HAP-1 (cell line): ENCODE measurements at regions not wholly inside any gene's neighbourhood (a gene's known extent, or its start where the extent isn't known, plus 50 kb on each side); places are given as distances from the start of the nearest gene placed in this dataset.

Experiments used
- DNase-seq, 2 experiments: peaks; one replicate each; pipeline ENCODE4 v3.0.0-alpha.2; 2016 to 2020; ENCODE audit warnings: low spot score in 2 of 2
- H3K27me3 ChIP-seq: fragments of 250-450 bp; sonication (Bioruptor Pico); 2 replicates; pipeline ENCODE4 v1.5.1; 2020; ENCODE audit warnings: low read depth, mild to moderate bottlenecking, moderate library complexity
- H3K36me3 ChIP-seq: fragments of 250-450 bp; sonication (Bioruptor Pico); replicated peaks from 2 replicates; pipeline ENCODE4 v1.5.1; 2020; ENCODE audit warnings: mild to moderate bottlenecking
- H3K4me1 ChIP-seq: fragments of 250-450 bp; sonication (Bioruptor Pico); 2 replicates; pipeline ENCODE4 v1.5.1; 2020; ENCODE audit warnings: mild to moderate bottlenecking
- H3K4me3 ChIP-seq: fragments of 250-450 bp; sonication (Bioruptor Pico); 2 replicates; pipeline ENCODE4 v1.5.1; 2020; ENCODE audit warnings: mild to moderate bottlenecking, moderate library complexity
- H3K9me3 ChIP-seq: fragments of 250-450 bp; sonication (Bioruptor Pico); 2 replicates; pipeline ENCODE4 v1.5.1; 2020; ENCODE audit warnings: mild to moderate bottlenecking, moderate library complexity
- in situ Hi-C: fragments of 300-500 bp; cut with MboI; formaldehyde crosslinking; loops from 3 replicates; pipeline ENCODE4 v1.14.3; 2020; ENCODE audit warnings: low sequenced_read_pairs, inconsistent platforms, mixed read lengths

DNA sequence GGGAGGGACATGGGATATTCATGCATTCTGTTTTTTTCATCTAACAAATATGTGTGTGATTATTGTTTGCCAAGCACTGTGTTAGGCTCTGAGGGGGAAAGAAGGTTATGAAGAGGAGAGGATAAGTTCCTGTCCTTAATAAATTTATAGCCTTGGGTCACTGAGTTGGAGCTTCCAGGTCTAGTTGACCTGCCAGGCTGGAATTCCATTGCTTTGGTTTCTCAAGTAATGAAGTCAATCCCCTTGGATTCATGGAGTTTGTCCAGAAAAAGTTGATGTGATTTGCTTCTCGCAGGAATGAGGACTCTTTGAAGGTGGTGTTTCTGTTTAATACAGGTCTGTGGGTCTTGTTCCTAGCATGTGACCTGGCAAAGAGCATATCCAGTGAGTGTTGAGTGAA lies 156.2 kb downstream of the ADAMTS15 start:
- Histone ChIP-seq H3K9me3 (no peaks in the 10 kb centered on the region), H3K27me3 (no peaks in the 10 kb centered on the region), H3K4me1 (no peaks in the 10 kb centered on the region), H3K36me3 (no peaks in the 10 kb centered on the region), H3K4me3 (no peak overlapping the region)
- in situ Hi-C loops = no loop called here
- DNase-seq = no peak

DNA sequence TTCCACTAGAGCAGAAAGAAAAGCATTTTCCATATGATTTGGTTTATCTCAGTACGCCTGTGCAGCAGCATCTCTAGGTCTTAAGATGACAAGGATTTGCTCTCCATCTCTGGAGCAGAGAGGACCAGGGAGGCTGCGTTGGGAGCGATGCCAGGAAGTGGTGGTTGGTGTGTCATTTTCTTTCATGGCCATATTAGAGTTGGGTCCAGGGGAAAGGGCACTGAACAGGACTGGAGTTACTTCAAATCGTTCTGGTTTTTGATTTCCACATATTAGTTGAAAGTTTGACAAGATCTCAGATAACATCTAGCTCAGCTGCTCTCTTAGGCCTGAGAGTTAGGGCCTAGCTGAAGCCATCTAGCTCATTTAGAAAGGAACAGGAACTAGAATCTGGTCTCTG lies 157.7 kb downstream of the ADAMTS15 start:
- Histone ChIP-seq H3K4me1 (no peaks in the 10 kb centered on the region), H3K27me3 (no peaks in the 10 kb centered on the region), H3K36me3 (no peaks in the 10 kb centered on the region), H3K9me3 (no peaks in the 10 kb centered on the region), H3K4me3 (no peak overlapping the region)
- DNase-seq = no peak
- in situ Hi-C loops = no loop called here

DNA sequence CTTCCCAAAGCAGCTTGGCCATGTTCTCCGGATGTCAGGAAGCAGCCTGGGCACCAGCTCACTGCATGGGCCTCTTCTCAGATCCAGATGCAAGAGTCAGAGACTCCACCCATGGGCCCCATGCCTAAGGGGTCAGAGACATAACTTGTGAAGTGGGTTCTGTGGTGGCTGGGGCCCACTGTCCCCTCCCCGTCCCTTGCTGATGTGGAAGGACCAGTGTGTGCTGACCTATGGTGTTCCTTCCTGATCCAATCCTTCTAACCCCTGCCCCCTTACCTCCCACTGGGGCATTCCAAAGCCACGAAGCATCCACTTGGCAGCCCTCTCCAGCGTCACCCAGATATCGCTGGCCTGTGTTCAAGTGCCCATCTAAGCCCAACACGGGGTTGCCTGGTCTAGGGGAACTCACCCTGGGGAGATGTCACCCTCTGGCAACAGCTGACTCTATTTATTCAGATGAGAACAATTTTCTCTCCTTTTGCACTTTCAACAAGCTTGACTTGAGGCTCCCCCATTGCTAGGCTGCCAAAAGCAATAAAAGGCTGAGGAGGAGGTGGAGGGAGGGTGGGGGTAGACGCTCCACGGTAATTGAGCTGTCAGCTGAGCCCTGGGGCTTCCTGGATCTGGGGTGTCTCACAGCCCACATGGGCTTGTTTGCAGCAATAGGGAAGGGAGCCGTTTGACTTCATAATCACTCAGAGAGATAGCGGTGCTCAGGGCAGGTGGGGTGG lies 158.5 kb downstream of the ADAMTS15 start:
- Histone ChIP-seq H3K4me3 (no peak overlapping the region), H3K4me1 (no peaks in the 10 kb centered on the region), H3K9me3 (no peaks in the 10 kb centered on the region), H3K36me3 (no peaks in the 10 kb centered on the region), H3K27me3 (no peaks in the 10 kb centered on the region)
- DNase-seq = no peak
- in situ Hi-C loops = no loop called here

DNA sequence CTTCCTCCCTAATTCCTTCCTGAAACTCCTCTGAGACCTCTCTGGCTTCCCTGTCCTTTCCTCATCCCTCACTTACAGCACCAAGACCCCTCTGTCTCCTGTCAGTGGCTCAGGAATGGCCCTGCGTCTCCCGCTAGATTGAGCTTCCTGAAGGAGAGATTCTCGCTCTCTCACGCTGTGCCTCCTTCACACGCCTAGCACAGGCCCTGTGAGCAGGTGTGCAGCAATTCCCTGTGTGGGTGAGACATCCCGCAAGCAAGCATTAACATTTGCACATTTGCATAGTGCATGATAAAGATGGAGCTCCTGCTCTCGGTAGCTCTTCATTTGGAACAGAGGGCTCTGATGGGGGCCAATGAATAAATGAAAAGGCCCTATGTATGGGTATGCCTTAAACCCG lies 159.8 kb downstream of the ADAMTS15 start:
- Histone ChIP-seq H3K4me1 (no peaks in the 10 kb centered on the region), H3K4me3 (no peak overlapping the region), H3K27me3 (no peaks in the 10 kb centered on the region), H3K9me3 (no peaks in the 10 kb centered on the region), H3K36me3 (no peaks in the 10 kb centered on the region)
- DNase-seq = no peak
- in situ Hi-C loops = no loop called here

DNA sequence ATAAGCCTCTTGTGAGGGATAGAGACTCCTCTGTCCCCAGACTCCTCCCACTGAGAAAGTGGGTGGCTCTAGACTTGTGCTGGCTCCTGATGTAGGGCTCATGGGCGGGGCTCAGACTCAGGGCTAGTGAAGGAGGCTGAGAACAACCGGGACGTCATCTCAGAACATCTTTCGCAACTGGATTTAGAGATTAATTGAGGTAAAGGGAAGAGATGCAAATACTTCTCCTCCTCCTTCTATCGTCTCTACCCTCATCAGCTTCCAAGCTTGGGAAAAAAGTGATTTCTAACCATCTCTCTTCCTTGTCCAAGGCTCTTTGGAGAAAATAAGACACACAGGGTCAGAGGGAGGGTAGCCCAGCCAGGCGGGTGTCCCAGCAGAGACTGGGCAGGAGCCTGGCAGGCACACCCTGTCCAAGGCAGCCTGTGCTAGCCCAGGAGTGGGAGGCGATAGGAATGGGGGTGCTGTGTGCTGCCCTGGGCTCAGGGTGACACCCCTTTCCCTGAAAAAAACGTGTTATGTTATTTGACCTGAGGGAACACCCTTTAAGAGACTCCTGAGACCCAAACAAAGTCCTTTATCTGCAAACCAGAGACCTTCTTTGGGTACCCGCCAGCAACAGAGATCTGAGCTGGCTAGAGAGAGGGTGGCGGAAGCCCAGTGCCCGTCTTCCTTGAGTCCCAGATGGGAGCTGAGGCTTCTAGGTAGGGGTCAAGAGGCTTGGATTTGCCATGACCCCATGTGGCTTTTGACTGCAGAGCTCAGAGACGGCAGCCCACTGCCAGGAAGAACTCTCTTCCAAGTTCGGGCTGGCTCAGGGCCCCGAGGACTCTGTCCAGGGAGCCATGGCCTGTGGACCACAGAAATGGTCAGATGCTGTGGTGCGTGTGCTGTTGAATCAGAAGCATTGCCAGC lies 160.9 kb downstream of the ADAMTS15 start:
- Histone ChIP-seq H3K4me1 (no peaks in the 10 kb centered on the region), H3K4me3 (no peak overlapping the region), H3K27me3 (no peaks in the 10 kb centered on the region), H3K36me3 (no peaks in the 10 kb centered on the region), H3K9me3 (no peaks in the 10 kb centered on the region)
- in situ Hi-C loops = no loop called here
- DNase-seq = no peak

DNA sequence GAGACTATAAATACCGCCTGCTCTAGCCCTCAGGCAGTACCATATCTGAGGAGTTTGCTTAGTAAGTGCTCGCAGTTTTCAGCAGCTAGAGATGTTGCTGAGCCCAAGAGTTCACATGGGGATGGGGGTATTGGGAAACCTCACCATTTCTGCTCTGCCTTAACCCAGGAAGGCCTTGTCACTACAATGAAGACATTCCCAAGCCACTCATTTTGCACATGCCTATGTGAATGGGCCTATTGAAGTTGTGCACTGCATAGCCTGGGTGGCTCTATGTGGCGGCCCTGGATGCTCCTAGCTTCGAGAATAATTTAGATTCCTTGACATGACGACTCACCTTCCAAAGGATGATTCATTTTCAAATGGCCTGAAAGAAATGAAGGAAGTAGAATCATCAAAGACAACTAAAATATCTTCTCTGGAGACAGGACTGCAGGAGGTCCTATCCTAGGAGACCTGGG lies 163.4 kb downstream of the ADAMTS15 start:
- no peak for DNase-seq
- no peaks in the 10 kb centered on the region for H3K4me1 ChIP-seq
- no peaks in the 10 kb centered on the region for H3K9me3 ChIP-seq
- no peaks in the 10 kb centered on the region for H3K27me3 ChIP-seq
- no peaks in the 10 kb centered on the region for H3K36me3 ChIP-seq
- in situ Hi-C loops = no loop called here
- no peak overlapping the region for H3K4me3 ChIP-seq

DNA sequence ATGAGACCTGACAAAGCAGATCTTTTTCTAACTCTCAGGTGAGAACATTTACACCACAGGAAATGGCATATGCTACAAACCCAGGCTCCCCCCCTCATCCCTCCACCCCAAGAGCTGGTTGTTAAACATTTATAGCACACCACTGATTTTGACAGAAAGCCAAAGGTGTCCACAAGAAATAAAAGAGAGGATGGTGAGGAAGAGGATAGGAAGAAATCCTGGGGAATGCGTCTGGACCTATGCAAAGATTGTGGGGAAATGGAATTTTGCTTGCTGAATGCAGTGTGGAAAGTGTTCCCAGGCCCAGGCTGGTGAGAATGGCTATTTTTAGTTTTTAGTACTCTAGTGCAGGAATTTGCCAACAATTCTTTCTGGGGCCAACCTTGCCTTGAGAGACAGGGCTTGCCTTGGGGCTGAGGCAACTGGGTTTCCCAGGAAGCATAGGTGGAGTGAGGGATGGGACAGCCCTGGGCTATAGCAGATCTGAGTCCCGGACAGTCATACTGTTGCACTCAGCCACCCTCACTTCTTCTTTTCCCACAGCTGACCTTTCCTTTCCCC lies 163.9 kb downstream of the ADAMTS15 start:
- no peaks in the 10 kb centered on the region for H3K4me1 ChIP-seq
- H3K9me3 ChIP-seq = no peaks in the 10 kb centered on the region
- no peaks in the 10 kb centered on the region for H3K36me3 ChIP-seq
- H3K27me3 ChIP-seq = no peaks in the 10 kb centered on the region
- in situ Hi-C loops = no loop called here
- no peak for DNase-seq
- H3K4me3 ChIP-seq = no peak overlapping the region

DNA sequence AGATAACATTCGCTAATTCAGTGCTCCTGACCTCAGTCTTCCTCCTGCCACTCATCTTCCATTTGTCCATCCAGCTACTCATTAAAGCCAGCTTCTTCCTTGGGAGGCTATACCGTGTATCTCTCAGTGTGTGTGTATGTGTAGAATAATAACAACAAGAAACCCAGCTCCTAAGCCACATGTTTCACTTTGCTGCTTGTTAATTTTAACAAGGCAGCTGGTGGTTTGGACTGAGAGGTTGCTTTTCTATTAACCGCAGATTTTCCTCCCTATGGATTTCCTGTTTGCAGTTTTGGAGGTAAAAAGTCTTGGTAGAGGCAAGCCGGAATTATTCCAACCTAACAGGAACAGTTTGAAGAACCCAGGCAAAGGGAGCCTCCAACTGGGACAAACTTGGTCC lies 165.0 kb downstream of the ADAMTS15 start:
- H3K27me3 ChIP-seq = no peaks in the 10 kb centered on the region
- no peak for DNase-seq
- in situ Hi-C loops = no loop called here
- no peaks in the 10 kb centered on the region for H3K36me3 ChIP-seq
- H3K9me3 ChIP-seq = no peaks in the 10 kb centered on the region
- no peak overlapping the region for H3K4me3 ChIP-seq
- no peaks in the 10 kb centered on the region for H3K4me1 ChIP-seq

DNA sequence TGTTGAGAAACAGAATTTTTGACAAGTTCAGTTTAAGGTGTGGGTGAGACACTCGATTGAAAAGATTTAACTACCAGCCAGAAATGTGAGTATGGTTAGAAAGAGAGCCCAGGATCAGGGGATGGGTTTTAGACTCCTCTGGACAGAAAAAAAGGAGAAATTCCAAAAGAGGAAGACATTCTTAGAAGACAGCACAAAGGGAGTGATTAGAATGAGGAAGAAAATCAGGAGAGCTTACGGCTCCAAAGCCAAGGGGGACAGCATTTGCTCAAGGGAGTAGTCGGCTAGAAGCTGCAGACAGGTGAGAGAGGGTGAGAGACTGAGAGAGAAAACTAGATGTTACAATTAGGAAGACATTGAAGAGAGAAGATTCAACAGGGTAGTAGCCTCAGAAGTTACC lies 166.1 kb downstream of the ADAMTS15 start:
- in situ Hi-C loops = no loop called here
- Histone ChIP-seq H3K4me3 (no peak overlapping the region), H3K36me3 (no peaks in the 10 kb centered on the region), H3K27me3 (no peaks in the 10 kb centered on the region), H3K9me3 (no peaks in the 10 kb centered on the region), H3K4me1 (no peaks in the 10 kb centered on the region)
- no peak for DNase-seq

DNA sequence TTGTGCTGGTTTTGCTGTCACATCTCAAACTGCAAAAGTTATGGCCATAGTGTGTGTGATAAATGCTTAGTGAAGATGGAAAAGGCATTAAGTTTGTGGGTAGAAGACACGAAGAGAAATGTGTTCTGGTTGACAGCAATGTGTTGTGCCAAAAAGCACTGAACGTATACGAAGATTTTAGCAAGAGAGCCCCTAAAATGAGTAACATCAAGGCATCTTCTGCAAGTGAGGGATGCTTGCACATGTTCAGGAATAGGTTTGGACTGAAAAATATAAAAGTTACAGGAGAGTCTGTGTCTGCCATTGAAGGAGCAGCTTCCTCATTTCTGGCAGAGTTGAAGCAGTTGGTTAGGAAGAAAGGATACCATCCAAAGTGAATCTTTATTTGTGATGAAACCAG lies 167.1 kb downstream of the ADAMTS15 start:
- Histone ChIP-seq H3K4me1 (no peaks in the 10 kb centered on the region), H3K4me3 (no peak overlapping the region), H3K36me3 (no peaks in the 10 kb centered on the region), H3K9me3 (no peaks in the 10 kb centered on the region), H3K27me3 (no peaks in the 10 kb centered on the region)
- DNase-seq = no peak
- in situ Hi-C loops = no loop called here

DNA sequence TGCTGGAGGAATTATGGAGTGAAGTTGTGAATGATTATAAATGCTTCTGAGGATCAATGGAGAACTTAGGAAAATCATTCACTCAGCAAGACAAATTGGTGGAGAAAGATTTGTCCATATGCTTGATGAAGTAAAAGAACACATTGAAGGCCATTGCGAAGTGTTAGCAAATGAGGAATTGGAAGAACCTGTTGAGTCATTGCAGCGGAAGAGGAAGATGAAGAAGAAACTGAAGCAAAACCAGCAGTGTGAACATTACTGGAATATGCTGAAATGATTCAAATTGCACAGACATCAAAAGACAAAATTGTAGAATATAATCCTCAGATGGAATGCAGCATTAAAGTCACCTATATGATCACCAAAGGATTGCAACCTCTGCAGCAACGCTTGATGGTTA lies 168.1 kb downstream of the ADAMTS15 start:
- Histone ChIP-seq H3K27me3 (no peaks in the 10 kb centered on the region), H3K9me3 (no peaks in the 10 kb centered on the region), H3K36me3 (no peaks in the 10 kb centered on the region), H3K4me1 (no peaks in the 10 kb centered on the region), H3K4me3 (no peak overlapping the region)
- in situ Hi-C loops = no loop called here
- no peak for DNase-seq

DNA sequence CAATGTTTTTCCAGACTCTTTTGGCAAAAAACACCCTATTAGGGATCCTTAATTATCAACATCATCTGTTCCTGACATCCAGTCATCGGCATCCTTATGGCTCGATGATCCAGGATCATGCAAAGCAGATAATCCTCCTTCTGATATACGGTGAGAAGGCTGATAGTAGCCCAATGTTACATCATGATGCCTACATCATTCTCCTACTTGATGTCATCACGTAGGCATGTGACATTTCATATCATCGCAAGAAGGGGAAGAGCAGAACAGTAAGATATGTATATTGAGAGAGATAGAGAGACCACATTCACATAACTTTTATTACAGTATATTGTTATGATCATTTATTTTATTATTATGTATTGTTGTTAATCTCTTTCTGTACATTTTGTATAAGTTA lies 168.6 kb downstream of the ADAMTS15 start:
- DNase-seq = no peak
- no peaks in the 10 kb centered on the region for H3K36me3 ChIP-seq
- in situ Hi-C loops = no loop called here

DNA sequence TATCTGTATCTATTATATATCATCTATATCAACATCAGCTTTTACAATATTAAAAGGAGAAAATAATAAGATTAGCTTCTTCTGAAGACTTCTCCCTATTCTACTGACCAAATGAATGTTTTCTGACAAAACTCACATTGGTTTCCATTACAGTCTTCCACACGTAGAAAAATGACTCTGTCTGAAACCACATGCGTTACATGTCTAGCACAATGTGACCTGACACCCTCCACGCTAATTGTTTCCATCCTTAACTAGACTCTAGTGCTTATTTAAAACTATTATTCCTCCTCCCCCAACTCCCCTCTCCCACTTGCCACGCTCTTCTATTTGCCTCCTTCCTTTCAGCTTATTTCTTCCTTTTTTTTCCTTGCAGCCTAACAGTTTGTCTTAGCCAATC lies 172.1 kb downstream of the ADAMTS15 start:
- H3K9me3 ChIP-seq = no peaks in the 10 kb centered on the region
- DNase-seq = no peak
- H3K36me3 ChIP-seq = no peaks in the 10 kb centered on the region
- H3K27me3 ChIP-seq = no peaks in the 10 kb centered on the region
- in situ Hi-C loops = no loop called here
- H3K4me3 ChIP-seq = no peak overlapping the region
- no peaks in the 10 kb centered on the region for H3K4me1 ChIP-seq

More for the DNA sequence above, 168.6 kb downstream of the ADAMTS15 start:
- Histone ChIP-seq H3K4me1 (no peaks in the 10 kb centered on the region), H3K9me3 (no peaks in the 10 kb centered on the region), H3K4me3 (no peak overlapping the region), H3K27me3 (no peaks in the 10 kb centered on the region)

DNA sequence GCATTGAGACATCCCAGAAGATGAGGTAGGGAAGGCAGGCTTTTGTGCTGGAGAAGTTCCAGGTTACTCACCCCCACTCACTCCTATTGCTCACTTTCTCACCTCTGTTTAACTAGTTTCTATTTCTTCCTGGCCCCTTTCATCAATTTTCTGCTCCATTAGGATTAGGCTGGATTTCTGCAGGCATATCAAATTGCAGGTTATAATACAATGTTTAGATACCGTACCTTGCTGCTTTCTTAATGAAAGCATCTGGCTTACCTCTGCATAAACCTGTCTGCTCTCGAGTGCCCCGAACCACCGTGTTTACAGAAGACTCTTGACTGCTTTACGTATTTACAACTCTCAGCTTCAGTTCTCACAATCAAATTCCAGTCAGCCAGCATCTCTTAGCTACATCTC lies 173.7 kb downstream of the ADAMTS15 start:
- Histone ChIP-seq H3K9me3 (no peaks in the 10 kb centered on the region), H3K4me1 (no peaks in the 10 kb centered on the region), H3K27me3 (no peaks in the 10 kb centered on the region), H3K4me3 (no peak overlapping the region), H3K36me3 (no peaks in the 10 kb centered on the region)
- DNase-seq = no peak
- in situ Hi-C loops = no loop called here
